ENCODE measurements at regions not wholly inside any gene's neighbourhood (a gene's known extent, or its start where the extent isn't known, plus 50 kb on each side); places are given as distances from the start of the nearest gene placed in this dataset.
"Not testable (repeated sequence)": the region's sequence is repeated elsewhere in the genome, so short reads cannot be mapped to it uniquely, and the experiment has no call there.

DNA sequence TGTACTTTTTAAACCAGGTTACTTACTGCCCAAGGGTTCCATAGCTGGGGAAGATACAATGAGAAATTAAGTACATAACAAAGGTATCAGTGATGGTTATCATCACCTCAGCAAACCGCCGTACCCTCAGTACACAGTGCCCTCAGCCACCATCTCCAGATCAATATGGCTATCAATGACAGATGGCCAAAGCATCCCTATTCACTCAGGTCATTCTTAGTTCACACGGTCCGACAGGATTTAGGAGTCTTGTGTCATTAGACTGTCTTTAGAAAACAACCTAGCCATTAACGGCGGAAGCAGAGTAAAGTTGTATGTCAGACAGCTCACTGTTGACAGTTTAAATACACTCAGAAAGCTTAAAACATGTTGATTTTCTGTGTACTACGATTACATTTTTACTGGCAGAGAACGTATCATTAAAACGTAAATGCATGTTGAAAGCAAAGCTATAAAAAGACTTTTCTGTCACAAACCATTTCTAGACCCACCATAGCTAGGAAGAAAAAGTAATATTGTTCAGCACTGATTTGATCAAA is 106.9 kb downstream of the HOXA1 start:
- Mint-ChIP-seq H3K4me1 (no peaks in the 10 kb centered on the region), H3K27me3 (no peaks in the 10 kb centered on the region), H3K9me3 (no peaks in the 10 kb centered on the region), H3K27ac (no peak overlapping the region), H3K36me3 (ENCODE audit: low read depth) (no peaks in the 10 kb centered on the region), H3K4me3 (no peak overlapping the region)
- ChIA-PET CTCF (no interaction called here), POLR2A (no interaction called here)
- DNase-seq: no peak

DNA sequence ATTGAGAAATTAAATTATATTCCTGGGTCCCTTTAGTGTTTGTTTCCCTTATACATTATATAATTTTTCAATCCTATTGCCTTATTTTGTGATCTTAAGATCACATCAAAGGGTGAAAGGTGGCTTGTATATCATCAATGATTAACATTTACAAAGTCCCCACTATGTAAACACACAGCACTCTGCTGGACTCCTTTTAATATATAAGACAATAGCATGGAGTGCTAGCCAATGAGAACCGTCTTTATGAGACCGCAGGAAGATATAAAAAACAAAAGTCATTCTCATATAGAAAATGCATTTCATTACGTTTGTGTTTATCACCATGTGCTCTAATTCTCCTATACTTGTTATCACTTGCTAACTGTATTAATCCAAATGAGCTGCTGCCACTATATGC is 108.5 kb downstream of the HOXA1 start:
- H3K36me3 Mint-ChIP-seq (ENCODE audit: low read depth): no peaks in the 10 kb centered on the region
- DNase-seq: no peak
- ChIA-PET CTCF (no interaction called here), POLR2A (no interaction called here)
- H3K9me3 Mint-ChIP-seq: no peaks in the 10 kb centered on the region
- H3K27me3 Mint-ChIP-seq: no peaks in the 10 kb centered on the region
- H3K4me1 Mint-ChIP-seq: no peaks in the 10 kb centered on the region
- H3K4me3 Mint-ChIP-seq: no peak overlapping the region
- no peak overlapping the region for H3K27ac Mint-ChIP-seq

DNA sequence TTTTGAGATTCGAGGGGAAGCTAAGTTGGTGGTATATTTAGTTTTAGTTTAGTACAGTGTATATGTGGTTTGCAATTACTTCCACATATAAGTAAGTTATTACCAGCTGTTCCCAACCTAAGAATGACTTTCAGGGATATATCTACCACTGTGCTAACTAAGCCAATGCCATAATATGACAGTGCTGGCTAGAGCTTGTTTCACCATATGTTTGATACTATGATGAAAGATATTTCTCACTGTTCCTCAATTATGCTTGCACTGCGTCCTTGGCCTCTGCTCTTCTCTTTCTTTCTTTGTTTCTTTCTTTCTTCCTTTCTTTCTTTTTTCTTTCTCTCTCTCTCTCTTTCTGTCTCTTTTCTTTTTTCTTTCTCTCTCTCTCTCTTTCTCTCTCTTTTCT is 113.8 kb upstream of the SKAP2 start:
- H3K27me3 Mint-ChIP-seq: peaks cover 2% of the 10 kb centered on the region
- no peaks in the 10 kb centered on the region for H3K4me1 Mint-ChIP-seq
- H3K9me3 Mint-ChIP-seq: no peaks in the 10 kb centered on the region
- ChIA-PET POLR2A (no interaction called here), CTCF (no interaction called here)
- H3K27ac Mint-ChIP-seq: no peak overlapping the region
- no peaks in the 10 kb centered on the region for H3K36me3 Mint-ChIP-seq (ENCODE audit: low read depth)
- no peak for DNase-seq
- no peak overlapping the region for H3K4me3 Mint-ChIP-seq

DNA sequence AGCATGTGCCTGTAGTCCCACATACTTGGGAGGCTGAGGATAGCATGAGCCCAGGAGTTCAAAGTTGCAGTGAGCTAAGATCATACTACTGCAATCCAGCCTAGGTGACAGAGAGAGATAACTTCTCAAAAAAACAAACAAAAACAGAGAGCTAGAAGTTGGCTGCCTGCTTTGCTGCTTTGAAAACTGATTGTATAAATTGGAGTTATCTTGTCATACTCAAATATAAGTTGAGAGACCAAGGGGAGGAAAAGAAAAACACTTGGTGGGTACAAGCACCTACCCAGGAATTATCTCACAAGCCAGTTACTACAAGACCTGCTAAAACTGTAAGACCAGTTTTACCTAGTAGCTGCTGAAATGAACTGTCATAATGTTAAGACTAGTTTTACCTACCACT is 112.5 kb upstream of the SKAP2 start:
- Mint-ChIP-seq H3K27ac (no peak overlapping the region), H3K27me3 (no peaks in the 10 kb centered on the region), H3K4me3 (no peak overlapping the region), H3K36me3 (ENCODE audit: low read depth) (no peaks in the 10 kb centered on the region), H3K9me3 (peaks cover 5% of the 10 kb centered on the region), H3K4me1 (no peaks in the 10 kb centered on the region)
- CTCF ChIA-PET: interaction anchor here (1.1 kb wide), 1 partner anchor 10 kb away, joined by 3 read pairs; no protein-coding TSS in a partner anchor
- no peak for DNase-seq
- POLR2A ChIA-PET: no interaction called here

DNA sequence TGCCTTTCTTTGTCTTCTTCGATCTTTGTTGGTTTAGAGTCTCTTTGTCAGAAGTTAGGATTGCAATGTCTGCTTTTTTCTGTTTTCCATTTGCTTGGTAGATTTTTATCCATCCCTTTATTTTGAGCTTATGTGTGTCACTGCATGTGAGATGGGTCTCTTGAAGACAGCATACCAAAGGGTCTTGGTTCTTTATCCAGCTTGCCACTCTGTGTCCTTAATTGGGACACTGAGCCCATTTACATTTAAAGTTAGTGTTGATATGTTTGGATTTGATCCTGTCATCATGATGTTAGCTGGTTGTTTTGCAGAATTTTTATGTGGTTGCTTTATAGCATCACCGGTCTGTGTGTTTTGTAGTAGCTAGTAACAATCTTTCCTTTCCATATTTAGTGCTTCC is 107.5 kb upstream of the SKAP2 start:
- DNase-seq; H3K4me1 Mint-ChIP-seq; H3K9me3 Mint-ChIP-seq; POLR2A ChIA-PET; H3K27ac Mint-ChIP-seq; H3K36me3 Mint-ChIP-seq (ENCODE audit: low read depth); CTCF ChIA-PET; H3K4me3 Mint-ChIP-seq: not testable (repeated sequence)
- peaks cover 12% of the 10 kb centered on the region for H3K27me3 Mint-ChIP-seq

DNA sequence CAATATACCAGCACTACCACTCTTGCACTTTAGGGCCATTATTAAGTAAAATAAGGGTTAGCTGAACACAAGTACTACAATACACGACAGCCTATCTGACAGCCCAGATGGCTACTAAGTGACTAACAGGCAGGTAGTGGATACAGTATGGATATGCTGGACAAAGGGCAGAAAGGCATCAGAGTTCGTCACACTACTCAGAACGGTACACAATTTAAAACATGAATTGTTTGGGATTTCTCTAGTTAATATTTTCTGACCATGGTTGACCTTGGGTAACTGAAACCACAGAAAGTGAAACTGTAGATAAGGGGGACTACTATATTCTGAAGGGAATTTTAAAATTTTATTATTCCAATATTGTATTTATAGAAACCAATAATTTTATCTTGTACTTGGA is 101.3 kb upstream of the SKAP2 start:
- ChIA-PET POLR2A (no interaction called here), CTCF (no interaction called here)
- Mint-ChIP-seq H3K9me3 (no peaks in the 10 kb centered on the region), H3K36me3 (ENCODE audit: low read depth) (no peaks in the 10 kb centered on the region), H3K4me3 (no peak overlapping the region), H3K27ac (no peak overlapping the region), H3K27me3 (peaks cover 9% of the 10 kb centered on the region), H3K4me1 (no peaks in the 10 kb centered on the region)
- DNase-seq: no peak

DNA sequence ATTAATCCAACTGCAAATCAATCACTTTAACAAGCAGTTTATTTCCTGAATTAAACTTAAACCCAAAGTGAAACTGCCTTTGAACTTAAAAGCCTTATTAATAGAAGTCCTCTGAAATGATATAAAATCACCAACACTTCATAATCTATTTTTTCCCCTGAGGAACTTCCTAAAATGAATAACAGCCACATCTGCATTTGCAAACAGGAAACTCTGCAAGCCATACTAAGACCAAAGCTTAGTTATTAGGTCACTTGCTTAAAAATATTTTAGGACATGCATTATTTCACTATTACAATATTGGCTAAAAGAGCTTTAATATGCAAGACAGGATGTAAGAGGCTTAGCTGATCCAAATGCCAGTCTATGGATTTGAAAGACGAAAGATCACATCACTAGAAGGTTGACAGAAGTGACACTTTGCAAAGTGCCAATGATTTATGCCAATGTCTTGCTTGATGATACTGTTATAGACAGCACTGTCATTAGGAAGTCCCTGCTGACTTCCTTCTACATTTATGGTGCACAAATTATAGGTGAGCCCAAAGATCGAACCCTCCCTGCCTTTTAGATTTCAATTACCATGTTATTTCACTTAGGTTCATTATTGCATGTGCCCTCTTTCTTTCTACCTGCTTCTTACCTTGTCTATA is 99.9 kb upstream of the SKAP2 start:
- ChIA-PET CTCF (no interaction called here), POLR2A (no interaction called here)
- Mint-ChIP-seq H3K4me1 (no peaks in the 10 kb centered on the region), H3K36me3 (ENCODE audit: low read depth) (no peaks in the 10 kb centered on the region), H3K27me3 (peaks cover 6% of the 10 kb centered on the region), H3K9me3 (no peaks in the 10 kb centered on the region), H3K27ac (no peak overlapping the region), H3K4me3 (no peak overlapping the region)
- DNase-seq: no peak

DNA sequence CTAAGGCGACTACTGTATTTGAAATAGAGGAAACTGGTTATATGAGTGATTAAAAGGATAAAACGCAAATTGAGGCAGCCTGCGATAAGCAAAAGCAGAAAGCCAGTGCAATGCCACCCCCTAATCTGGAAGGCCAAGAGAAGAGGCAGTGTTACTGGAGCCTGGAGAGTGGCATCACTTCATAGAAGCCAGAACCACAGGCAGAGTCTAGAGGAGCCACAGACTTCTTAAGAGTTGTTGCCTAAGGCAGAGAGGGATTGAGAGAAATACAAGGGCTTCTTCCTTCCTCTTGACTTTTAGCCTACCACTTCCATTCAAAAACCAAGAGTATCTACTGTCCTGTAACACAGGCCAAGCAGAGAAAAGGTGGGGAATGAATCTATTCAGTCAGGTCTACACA is 94.9 kb upstream of the SKAP2 start:
- Mint-ChIP-seq H3K4me3 (no peak overlapping the region), H3K27ac (no peak overlapping the region), H3K4me1 (no peaks in the 10 kb centered on the region), H3K27me3 (peaks cover 3% of the 10 kb centered on the region), H3K9me3 (no peaks in the 10 kb centered on the region), H3K36me3 (ENCODE audit: low read depth) (no peaks in the 10 kb centered on the region)
- ChIA-PET POLR2A (no interaction called here), CTCF (no interaction called here)
- DNase-seq: no peak

DNA sequence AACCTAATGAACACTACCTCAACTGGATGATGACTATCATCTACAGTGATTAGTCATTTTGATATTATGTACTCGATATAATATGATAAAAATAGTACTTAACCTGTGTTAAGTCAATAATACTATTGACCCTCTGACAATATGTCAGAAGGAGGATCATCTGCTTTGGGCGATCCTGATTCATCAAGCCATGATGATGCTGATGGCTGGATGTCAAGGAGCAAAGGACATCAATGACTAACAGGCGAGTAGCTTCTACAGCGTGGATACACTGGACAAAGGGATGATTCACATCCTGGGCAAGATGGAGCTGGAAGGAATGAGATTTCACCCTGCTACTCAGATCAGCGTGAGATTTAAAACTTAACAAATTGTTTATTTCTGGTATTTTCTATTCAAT is 94.4 kb upstream of the SKAP2 start:
- Mint-ChIP-seq H3K36me3 (ENCODE audit: low read depth) (no peaks in the 10 kb centered on the region), H3K27me3 (peaks cover 3% of the 10 kb centered on the region), H3K4me1 (no peaks in the 10 kb centered on the region), H3K27ac (no peak overlapping the region), H3K4me3 (no peak overlapping the region), H3K9me3 (no peaks in the 10 kb centered on the region)
- ChIA-PET POLR2A (no interaction called here), CTCF (no interaction called here)
- DNase-seq: no peak

DNA sequence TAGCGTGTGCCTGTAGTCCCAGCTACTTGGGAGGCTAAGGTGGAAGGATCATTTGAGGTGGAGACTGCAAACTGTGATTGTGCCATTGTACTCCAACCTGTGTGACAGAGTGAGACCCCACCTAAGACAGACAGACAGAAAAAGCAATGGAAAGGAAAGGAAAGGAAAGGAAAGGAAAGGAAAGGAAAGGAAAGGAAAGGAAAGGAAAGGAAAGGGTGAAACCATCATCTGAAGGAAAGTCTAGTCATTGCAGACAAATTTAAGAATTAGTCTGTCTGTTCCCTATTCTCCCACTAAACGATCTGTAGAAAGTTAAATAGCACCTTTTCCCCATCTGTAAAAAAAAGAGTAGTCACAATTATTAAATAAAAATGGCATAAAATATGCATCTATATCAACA is 91.1 kb upstream of the SKAP2 start:
- Mint-ChIP-seq H3K27ac (no peak overlapping the region), H3K27me3 (peaks cover 5% of the 10 kb centered on the region), H3K9me3 (no peaks in the 10 kb centered on the region), H3K4me3 (no peak overlapping the region), H3K36me3 (ENCODE audit: low read depth) (no peaks in the 10 kb centered on the region), H3K4me1 (no peaks in the 10 kb centered on the region)
- DNase-seq: no peak
- POLR2A ChIA-PET: no interaction called here
- CTCF ChIA-PET: no interaction called here

DNA sequence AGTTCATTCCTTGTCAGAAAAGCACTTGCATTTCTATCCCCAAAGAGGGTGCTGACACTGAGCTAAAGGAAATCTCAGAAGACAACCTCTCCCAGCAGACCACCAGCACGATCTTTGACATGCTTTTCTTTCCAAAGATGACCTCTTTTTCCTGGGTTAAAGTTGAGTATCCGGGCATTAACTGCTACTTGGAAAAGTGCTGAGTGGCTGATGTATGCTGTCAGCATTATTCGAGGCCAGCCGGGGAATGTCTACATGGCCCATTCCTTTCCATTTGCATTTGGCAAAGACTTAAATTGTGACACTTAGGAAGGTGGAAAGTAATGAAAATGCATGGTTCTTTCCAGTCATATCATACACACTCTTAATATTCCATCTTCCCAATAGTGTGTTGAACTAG is 90.6 kb upstream of the SKAP2 start:
- DNase-seq: no peak
- H3K4me3 Mint-ChIP-seq: no peak overlapping the region
- H3K4me1 Mint-ChIP-seq: no peaks in the 10 kb centered on the region
- H3K27ac Mint-ChIP-seq: no peak overlapping the region
- H3K27me3 Mint-ChIP-seq: peaks cover 5% of the 10 kb centered on the region
- no peaks in the 10 kb centered on the region for H3K9me3 Mint-ChIP-seq
- ChIA-PET POLR2A (no interaction called here), CTCF (no interaction called here)
- no peaks in the 10 kb centered on the region for H3K36me3 Mint-ChIP-seq (ENCODE audit: low read depth)

DNA sequence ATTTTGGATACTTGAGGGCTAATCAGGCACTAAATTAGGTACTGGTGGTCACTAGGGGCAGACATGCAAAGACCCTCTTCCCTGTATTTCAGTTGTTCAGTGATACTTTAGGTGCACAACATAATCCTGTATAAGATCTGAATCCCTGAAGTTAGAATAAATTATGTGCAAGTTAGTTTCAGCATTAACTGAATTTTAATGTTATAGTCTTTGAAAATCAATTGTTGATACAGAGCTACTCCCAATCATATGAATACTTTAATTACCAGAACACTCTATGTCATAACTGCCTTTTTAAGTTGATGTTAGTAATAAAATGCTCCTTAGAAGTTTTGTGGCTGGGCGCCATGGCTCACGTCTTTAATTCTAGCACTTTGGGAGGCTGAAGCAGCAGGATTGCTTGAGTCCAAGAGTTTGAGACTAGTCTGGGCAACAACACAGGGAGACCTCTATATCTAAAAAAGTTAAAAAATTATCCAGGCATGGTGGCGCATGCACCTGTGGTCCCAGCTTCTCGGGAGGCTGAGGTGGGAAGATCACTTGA is 87.1 kb upstream of the SKAP2 start:
- Mint-ChIP-seq H3K4me3 (no peak overlapping the region), H3K36me3 (ENCODE audit: low read depth) (no peaks in the 10 kb centered on the region), H3K27me3 (peaks cover 2% of the 10 kb centered on the region), H3K9me3 (no peaks in the 10 kb centered on the region), H3K27ac (no peak overlapping the region), H3K4me1 (no peaks in the 10 kb centered on the region)
- POLR2A ChIA-PET: no interaction called here
- no peak for DNase-seq
- CTCF ChIA-PET: no interaction called here

DNA sequence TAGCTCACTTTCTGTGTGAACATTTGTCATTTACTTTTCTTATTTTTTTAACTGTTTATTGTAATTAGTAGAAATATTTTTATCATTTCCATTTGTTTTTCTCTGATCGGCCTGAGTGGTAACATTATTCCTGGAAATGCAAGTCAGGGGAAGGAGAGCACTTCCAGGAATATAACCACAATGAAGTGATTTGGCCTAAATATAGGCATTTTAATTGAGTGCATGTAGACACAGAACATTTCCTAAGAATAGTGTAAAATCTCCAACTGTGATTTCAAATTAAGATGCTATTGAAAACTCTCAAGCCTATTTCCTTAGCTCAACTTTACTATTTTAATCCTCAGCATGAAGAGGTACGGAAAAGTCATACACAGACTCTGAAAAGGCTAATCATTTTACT is 86.5 kb upstream of the SKAP2 start:
- Mint-ChIP-seq H3K36me3 (ENCODE audit: low read depth) (no peaks in the 10 kb centered on the region), H3K4me3 (no peak overlapping the region), H3K27ac (no peak overlapping the region), H3K9me3 (no peaks in the 10 kb centered on the region), H3K4me1 (no peaks in the 10 kb centered on the region), H3K27me3 (peaks cover 2% of the 10 kb centered on the region)
- DNase-seq: no peak
- ChIA-PET POLR2A (no interaction called here), CTCF (no interaction called here)

DNA sequence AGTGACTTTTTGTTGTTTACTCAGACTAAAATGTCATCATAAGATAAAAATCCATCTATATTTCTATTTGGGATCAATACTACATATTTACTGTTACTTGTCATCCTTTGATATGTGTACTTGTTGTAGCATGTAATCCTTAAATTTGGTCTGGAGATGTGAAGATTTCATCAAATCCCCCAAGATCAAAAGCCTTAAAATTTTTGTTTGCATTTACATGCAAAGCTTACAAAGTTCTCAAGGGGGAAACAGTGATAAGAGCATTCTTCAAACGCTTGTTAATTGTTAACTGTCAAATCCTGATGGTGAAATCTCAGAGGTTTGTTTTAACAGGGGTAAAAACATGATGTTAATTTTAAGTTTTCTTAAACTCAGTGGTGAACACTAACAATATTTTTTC is 84.9 kb upstream of the SKAP2 start:
- ChIA-PET POLR2A (no interaction called here), CTCF (no interaction called here)
- DNase-seq: no peak
- Mint-ChIP-seq H3K4me3 (no peak overlapping the region), H3K36me3 (ENCODE audit: low read depth) (no peaks in the 10 kb centered on the region), H3K27ac (no peak overlapping the region), H3K4me1 (no peaks in the 10 kb centered on the region), H3K9me3 (no peaks in the 10 kb centered on the region), H3K27me3 (peaks cover 2% of the 10 kb centered on the region)
